Right lobe of liver (tissue), 4 donors: ENCODE measurements at regions not wholly inside any gene's neighbourhood (a gene's known extent, or its start where the extent isn't known, plus 50 kb on each side); places are given as distances from the start of the nearest gene placed in this dataset.

Experiments used
- POLR2A ChIP-seq: fragments of 450-650 bp; IDR thresholded peaks from one replicate; pipeline ENCODE4 v1.6.1; 2017; ENCODE audit warnings: antibody characterized with exemption, mild to moderate bottlenecking
- TF ChIP-seq, protein P1 (sequence below), 4 donors: fragments of 200-600 bp in 3 of 4; fragments of 450-650 bp in 1 of 4; IDR thresholded peaks; one replicate each; pipeline versions ENCODE4 v1.5.1 to v1.8.0; 2016 to 2022; ENCODE audit warnings: antibody characterized with exemption in 4 of 4, mild to moderate bottlenecking in 2 of 4
- donor health status: DM: no; HTN: no; CAD: no.
- donor health status: DM: no; HTN: no; CAD: no.
- donor health status: DM: no; HTN: yes; CAD: no.

- TF ChIP-seq, protein P1, sequence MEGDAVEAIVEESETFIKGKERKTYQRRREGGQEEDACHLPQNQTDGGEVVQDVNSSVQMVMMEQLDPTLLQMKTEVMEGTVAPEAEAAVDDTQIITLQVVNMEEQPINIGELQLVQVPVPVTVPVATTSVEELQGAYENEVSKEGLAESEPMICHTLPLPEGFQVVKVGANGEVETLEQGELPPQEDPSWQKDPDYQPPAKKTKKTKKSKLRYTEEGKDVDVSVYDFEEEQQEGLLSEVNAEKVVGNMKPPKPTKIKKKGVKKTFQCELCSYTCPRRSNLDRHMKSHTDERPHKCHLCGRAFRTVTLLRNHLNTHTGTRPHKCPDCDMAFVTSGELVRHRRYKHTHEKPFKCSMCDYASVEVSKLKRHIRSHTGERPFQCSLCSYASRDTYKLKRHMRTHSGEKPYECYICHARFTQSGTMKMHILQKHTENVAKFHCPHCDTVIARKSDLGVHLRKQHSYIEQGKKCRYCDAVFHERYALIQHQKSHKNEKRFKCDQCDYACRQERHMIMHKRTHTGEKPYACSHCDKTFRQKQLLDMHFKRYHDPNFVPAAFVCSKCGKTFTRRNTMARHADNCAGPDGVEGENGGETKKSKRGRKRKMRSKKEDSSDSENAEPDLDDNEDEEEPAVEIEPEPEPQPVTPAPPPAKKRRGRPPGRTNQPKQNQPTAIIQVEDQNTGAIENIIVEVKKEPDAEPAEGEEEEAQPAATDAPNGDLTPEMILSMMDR (IDR thresholded peaks at IDR 0.05) = no peak
- TF ChIP-seq POLR2A = no peak
Observed at GRCh38 chr2:176622792-176623191, 353.6 kb downstream of the MTX2 start.
